Keratinocyte (primary cell): ENCODE measurements at regions not wholly inside any gene's neighbourhood (a gene's known extent, or its start where the extent isn't known, plus 50 kb on each side); places are given as distances from the start of the nearest gene placed in this dataset.

Experiments used
- DNase-seq: peaks from one replicate; pipeline ENCODE4 v3.0.0-alpha.2; 2011; ENCODE audit warnings: low read depth, missing footprints, low spot score
- FAIRE-seq: peaks from 2 replicates; lab custom pipeline; 2011; peaks lifted over from hg19 to GRCh38; lab: Jason Lieb, UNC
- H2AFZ ChIP-seq: 2 replicates; pipeline ENCODE4 v1.6.0; 2012; ENCODE audit warnings: low read length, control low read depth, inconsistent platforms; ENCODE audit not compliant: control insufficient read depth
- H3K27ac ChIP-seq: 2 replicates; pipeline ENCODE4 v1.5.1; 2011; ENCODE audit warnings: low read length; ENCODE audit not compliant: control insufficient read depth, insufficient read depth
- H3K27me3 ChIP-seq: 3 replicates; pipeline ENCODE4 v1.6.0; 2011; ENCODE audit warnings: low read length; ENCODE audit not compliant: control insufficient read depth, insufficient read depth; ENCODE audit errors: extremely low read depth
- H3K36me3 ChIP-seq, 2 experiments: 2 replicates in 1 of 2; 3 replicates in 1 of 2; pipeline ENCODE4 v1.5.1; 2011; ENCODE audit warnings: low read length in 2 of 2, mild to moderate bottlenecking in 1 of 2; ENCODE audit not compliant: control insufficient read depth in 2 of 2, insufficient read depth in 2 of 2; ENCODE audit errors: extremely low read depth in 1 of 2
- H3K4me1 ChIP-seq: 3 replicates; pipeline ENCODE4 v1.5.1; 2011; ENCODE audit warnings: low read length; ENCODE audit not compliant: control insufficient read depth, insufficient read depth; ENCODE audit errors: extremely low read depth
- H3K4me2 ChIP-seq: 3 replicates; pipeline ENCODE4 v1.6.0; 2011; ENCODE audit warnings: low read depth, low read length; ENCODE audit not compliant: control insufficient read depth, insufficient read depth; ENCODE audit errors: extremely low read depth
- H3K4me3 ChIP-seq, 3 experiments: fragments of 200-600 bp in 1 of 3; sonication (generic) in 1 of 3; 2 replicates in 2 of 3; 3 replicates in 1 of 3; pipeline ENCODE4 v1.5.1; 2011 to 2016; ENCODE audit warnings: low read length in 3 of 3, mild to moderate bottlenecking in 3 of 3, control low read depth in 2 of 3, inconsistent platforms in 1 of 3, low read depth in 1 of 3, mixed read lengths in 1 of 3, mixed run types in 1 of 3, moderate library complexity in 1 of 3; ENCODE audit not compliant: control insufficient read depth in 2 of 3, insufficient read depth in 2 of 3; ENCODE audit errors: extremely low read depth in 1 of 3
- H3K79me2 ChIP-seq: 2 replicates; pipeline ENCODE4 v1.6.0; 2012; ENCODE audit warnings: low read length; ENCODE audit not compliant: control insufficient read depth, insufficient read depth
- H3K9ac ChIP-seq: 3 replicates; pipeline ENCODE4 v1.6.0; 2011; ENCODE audit warnings: low read length; ENCODE audit not compliant: control insufficient read depth, insufficient read depth; ENCODE audit errors: extremely low read depth
- H3K9me1 ChIP-seq: 3 replicates; pipeline ENCODE4 v1.6.0; 2011; ENCODE audit warnings: low read length; ENCODE audit not compliant: control insufficient read depth, insufficient read depth; ENCODE audit errors: extremely low read depth
- H3K9me3 ChIP-seq: 2 replicates; pipeline ENCODE4 v1.5.1; 2012; ENCODE audit warnings: low read depth, low read length; ENCODE audit not compliant: control insufficient read depth
- H4K20me1 ChIP-seq: 3 replicates; pipeline ENCODE4 v1.6.0; 2011; ENCODE audit warnings: low read length; ENCODE audit not compliant: control insufficient read depth, insufficient read depth; ENCODE audit errors: extremely low read depth
- CTCF ChIP-seq, 3 experiments: IDR thresholded peaks in 1 of 3; conservative IDR thresholded peaks in 1 of 3; optimal IDR thresholded peaks in 1 of 3; 2 replicates in 2 of 3; 3 replicates in 1 of 3; pipeline versions ENCODE3 to v1.5.1; 2011; ENCODE audit warnings: low read length in 3 of 3, mild to moderate bottlenecking in 3 of 3, moderate library complexity in 2 of 3, control low read depth in 1 of 3, inconsistent platforms in 1 of 3; ENCODE audit not compliant: insufficient read depth in 2 of 3; ENCODE audit errors: extremely low read depth in 1 of 3
- EZH2 ChIP-seq: IDR thresholded peaks from one replicate; pipeline ENCODE4 v1.6.1; 2012; ENCODE audit warnings: inconsistent platforms, mild to moderate bottlenecking, low read length, moderate library complexity
- dilution Hi-C: fragments of 300-500 bp; cut with MboI; formaldehyde crosslinking; loops from one replicate; pipeline ENCODE4 v1.7.0; 2020; ENCODE audit warnings: low sequenced_read_pairs; ENCODE audit not compliant: extremely low pct_ligation_motif_present

DNA sequence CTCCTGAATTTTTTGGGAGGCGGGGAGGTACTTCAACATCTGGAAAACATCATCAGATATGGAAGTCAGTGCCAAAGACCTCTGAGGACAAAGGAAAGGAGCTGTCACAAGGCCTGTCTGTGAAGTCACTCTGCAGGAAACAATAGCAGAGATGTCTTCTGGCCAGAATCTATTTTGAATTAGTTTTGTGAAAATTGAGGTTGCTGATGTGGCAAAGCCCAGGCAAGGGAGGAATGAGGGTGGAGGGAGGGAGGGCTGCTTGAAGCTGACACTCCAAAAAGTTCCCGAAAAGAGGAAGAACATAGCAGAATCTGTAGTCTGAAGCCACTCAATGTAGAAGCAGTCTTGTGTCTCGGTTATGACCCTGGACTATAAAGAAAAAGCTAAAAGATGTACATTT is 151.1 kb upstream of the LHCGR start:
- dilution Hi-C loops: no loop called here
- no peaks in the 10 kb centered on the region for H3K9me3 ChIP-seq
- H3K4me1 ChIP-seq: no peaks in the 10 kb centered on the region
- TF ChIP-seq EZH2: no peak
- no peak for TF ChIP-seq CTCF (optimal IDR thresholded peaks at IDR 0.05 in 1 of 3, IDR thresholded peaks at IDR 0.05 in 1 of 3, conservative IDR thresholded peaks at IDR 0.05 in 1 of 3; ENCODE audit: extremely low read depth in 1 of 3, insufficient read depth in 2 of 3, low read length in 3 of 3)
- no peak for DNase-seq
- no peak for FAIRE-seq
- H3K27ac ChIP-seq: no peak overlapping the region
- H3K79me2 ChIP-seq: no peaks in the 10 kb centered on the region
- no peaks in the 10 kb centered on the region for H4K20me1 ChIP-seq
- H3K9me1 ChIP-seq: no peaks in the 10 kb centered on the region
- no peak overlapping the region for H2AFZ ChIP-seq
- H3K27me3 ChIP-seq: no peaks in the 10 kb centered on the region
- H3K4me3 ChIP-seq: no peak overlapping the region
- no peak overlapping the region for H3K4me2 ChIP-seq
- H3K36me3 ChIP-seq: no peaks in the 10 kb centered on the region
- no peak overlapping the region for H3K9ac ChIP-seq

- no peaks in the 10 kb centered on the region for H3K4me1 ChIP-seq
- no peaks in the 10 kb centered on the region for H3K79me2 ChIP-seq
- H2AFZ ChIP-seq: no peak overlapping the region
- DNase-seq (no peak), FAIRE-seq (no peak)
- H3K36me3 ChIP-seq: no peaks in the 10 kb centered on the region
- H3K4me2 ChIP-seq: no peak overlapping the region
- no peak overlapping the region for H3K4me3 ChIP-seq
- no peaks in the 10 kb centered on the region for H4K20me1 ChIP-seq
- dilution Hi-C loops: no loop called here
- TF ChIP-seq CTCF (optimal IDR thresholded peaks at IDR 0.05 in 1 of 3, IDR thresholded peaks at IDR 0.05 in 1 of 3, conservative IDR thresholded peaks at IDR 0.05 in 1 of 3; ENCODE audit: extremely low read depth in 1 of 3, insufficient read depth in 2 of 3, low read length in 3 of 3): no peak
- no peak for TF ChIP-seq EZH2
- no peaks in the 10 kb centered on the region for H3K9me3 ChIP-seq
- H3K9ac ChIP-seq: no peak overlapping the region
- H3K27ac ChIP-seq: no peak overlapping the region
- H3K9me1 ChIP-seq: no peaks in the 10 kb centered on the region
- no peaks in the 10 kb centered on the region for H3K27me3 ChIP-seq
Observed at GRCh38 chr2:48905696-48906095, 150.2 kb upstream of the LHCGR start.
